Astrocyte of the cerebellum (primary cell): ENCODE measurements at regions not wholly inside any gene's neighbourhood (a gene's known extent, or its start where the extent isn't known, plus 50 kb on each side); places are given as distances from the start of the nearest gene placed in this dataset.
A peak's percentile ranks its signal among the peaks of the same experiment; 100 is the strongest.
"Not testable (repeated sequence)": the region's sequence is repeated elsewhere in the genome, so short reads cannot be mapped to it uniquely, and the experiment has no call there.

ENCODE experiments used
- DNase-seq: peaks from one replicate; pipeline ENCODE4 v3.0.0-alpha.2; 2011; ENCODE audit warnings: low read depth
- H3K4me3 ChIP-seq: 2 replicates; pipeline ENCODE4 v1.5.1; 2011; ENCODE audit warnings: mild to moderate bottlenecking, low read depth, low read length, moderate library complexity
- in situ Hi-C: cut with HindIII; loops from 2 replicates; pipeline ENCODE4 v1.10.0; 2017; ENCODE audit warnings: low sequenced_read_pairs
- TF ChIP-seq, protein P1 (sequence below): IDR thresholded peaks from 2 replicates; pipeline ENCODE4 v1.5.1; 2012; ENCODE audit warnings: low read length, low read depth, moderate library complexity, mild to moderate bottlenecking; ENCODE audit errors: missing control alignments

DNA sequence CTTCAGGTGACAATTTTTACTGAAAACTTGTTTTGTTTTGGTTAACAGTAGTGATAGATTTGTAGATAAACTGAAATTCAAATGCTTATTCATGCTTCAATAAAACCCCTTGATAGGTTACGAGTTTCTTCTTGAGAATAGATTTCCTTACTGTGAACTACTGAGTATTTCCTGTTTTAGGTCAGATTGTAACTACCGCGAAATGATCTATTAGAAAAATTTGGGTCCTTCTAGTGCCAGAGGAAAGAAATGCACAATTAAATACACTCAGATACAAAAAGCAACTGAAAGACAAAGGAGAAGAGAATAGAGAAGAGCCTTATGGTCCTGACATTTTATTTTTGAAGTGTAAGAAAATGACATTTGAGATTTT, 251.7 kb upstream of the TBL1XR1 start:
- H3K4me3 ChIP-seq: no peak overlapping the region
- DNase-seq: no peak
- TF ChIP-seq, protein P1, sequence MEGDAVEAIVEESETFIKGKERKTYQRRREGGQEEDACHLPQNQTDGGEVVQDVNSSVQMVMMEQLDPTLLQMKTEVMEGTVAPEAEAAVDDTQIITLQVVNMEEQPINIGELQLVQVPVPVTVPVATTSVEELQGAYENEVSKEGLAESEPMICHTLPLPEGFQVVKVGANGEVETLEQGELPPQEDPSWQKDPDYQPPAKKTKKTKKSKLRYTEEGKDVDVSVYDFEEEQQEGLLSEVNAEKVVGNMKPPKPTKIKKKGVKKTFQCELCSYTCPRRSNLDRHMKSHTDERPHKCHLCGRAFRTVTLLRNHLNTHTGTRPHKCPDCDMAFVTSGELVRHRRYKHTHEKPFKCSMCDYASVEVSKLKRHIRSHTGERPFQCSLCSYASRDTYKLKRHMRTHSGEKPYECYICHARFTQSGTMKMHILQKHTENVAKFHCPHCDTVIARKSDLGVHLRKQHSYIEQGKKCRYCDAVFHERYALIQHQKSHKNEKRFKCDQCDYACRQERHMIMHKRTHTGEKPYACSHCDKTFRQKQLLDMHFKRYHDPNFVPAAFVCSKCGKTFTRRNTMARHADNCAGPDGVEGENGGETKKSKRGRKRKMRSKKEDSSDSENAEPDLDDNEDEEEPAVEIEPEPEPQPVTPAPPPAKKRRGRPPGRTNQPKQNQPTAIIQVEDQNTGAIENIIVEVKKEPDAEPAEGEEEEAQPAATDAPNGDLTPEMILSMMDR: no peak
- in situ Hi-C loops: no loop called here

DNA sequence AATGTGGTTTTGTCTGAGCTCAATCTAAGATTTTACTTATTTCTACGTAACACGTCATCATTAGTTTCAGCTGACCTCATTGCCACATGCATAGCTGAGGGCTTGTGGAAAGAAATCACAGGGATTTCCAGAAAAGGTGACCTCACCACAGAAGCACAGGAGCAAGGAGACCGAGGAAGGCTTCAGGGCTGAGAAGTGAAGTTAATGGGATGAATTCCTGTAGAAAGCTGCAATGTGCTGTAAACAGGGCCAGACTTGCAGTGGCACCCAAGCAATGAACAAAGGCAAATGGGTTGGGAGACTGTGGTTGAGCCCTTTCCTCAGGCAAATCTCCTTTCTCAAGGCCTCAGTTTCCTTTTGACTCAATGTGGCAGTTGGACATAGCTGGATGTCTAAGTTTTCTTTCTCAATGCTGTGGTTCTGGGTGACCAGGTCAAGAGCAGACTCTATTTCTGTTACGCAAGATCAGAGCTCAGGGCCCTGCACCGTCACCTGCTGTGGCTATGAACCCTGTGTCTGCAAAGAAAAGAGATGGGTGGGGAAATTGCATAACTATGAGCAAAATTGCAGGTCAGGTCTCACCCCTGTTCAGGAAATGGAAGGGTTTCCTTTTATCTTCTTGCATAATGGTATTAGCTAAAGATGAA, 252.2 kb upstream of the TBL1XR1 start:
- DNase-seq: peak; percentile 72
- H3K4me3 ChIP-seq: no peak overlapping the region
- TF ChIP-seq, protein P1: no peak
- in situ Hi-C loops: no loop called here

DNA sequence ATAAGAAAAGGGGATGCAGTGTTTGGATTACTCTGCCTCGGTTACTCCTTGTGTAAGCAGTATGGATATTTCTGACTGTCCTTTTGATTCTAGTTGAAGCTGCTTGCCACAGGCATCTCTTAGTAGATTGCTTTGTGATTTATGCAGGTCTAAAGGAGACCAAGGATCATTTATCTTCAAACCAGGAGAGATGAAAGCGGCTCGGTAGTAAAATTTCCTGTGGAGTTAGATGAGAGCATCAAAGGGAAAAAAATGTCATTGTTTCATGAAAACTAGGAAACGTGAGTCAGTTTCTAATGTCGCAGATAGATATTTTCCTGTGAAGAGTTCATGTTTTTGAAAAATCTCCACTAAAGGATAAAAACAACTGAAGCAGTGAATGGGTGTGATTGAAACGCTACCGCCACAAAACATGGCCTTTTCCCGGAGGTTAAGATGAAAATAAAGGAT, 254.0 kb upstream of the TBL1XR1 start:
- in situ Hi-C loops: no loop called here
- H3K4me3 ChIP-seq: no peak overlapping the region

DNA sequence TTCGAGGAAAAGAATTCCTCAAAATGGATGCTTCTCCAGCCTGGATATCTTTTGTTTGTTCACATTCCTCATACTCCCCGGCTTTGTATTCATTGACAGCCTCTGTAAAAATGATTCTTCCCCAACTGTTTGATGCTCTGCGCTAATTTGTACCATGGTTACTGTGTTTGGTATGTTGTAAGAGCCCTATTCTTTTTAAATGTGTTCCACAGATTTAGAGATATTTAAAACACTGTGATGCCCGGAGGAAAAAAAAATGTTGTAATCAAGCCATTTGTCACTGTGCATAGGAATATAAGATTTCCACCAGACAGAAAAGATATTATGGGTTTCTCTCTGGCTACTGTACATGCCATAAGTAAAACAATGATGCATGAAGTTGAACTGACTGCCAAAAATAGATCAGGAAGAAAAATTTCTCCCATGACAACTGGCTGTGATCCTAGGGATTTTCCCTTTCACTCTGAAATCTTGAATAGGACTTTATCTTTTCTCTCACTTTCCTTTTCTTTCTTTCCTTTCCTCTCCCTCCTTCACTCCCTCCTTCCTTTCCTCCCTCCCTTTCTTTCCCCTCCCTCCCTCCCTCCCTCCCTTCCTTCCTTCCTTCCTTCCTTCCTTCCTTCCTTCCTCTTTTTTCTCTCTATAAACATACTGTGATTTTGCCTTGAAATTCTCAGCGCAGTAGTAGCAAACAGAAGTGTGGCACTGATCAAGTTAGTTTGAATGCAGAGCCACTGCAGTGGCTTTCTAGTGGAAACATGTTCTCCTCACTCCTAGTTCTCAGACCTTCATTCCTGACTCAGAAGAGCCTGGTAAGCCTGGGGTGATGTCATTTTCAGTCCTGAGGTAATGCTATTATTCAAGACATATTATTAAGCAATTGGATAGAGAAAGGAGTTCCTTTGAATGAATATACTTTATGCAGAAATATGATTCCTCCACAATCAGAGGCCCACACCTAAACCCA, 254.9 kb upstream of the TBL1XR1 start:
- TF ChIP-seq, protein P1: no peak
- no peak overlapping the region for H3K4me3 ChIP-seq
- DNase-seq: peak; percentile 80
- in situ Hi-C loops: no loop called here

More for the DNA sequence above, 254.0 kb upstream of the TBL1XR1 start:
- TF ChIP-seq, protein P1: no peak
- no peak for DNase-seq

DNA sequence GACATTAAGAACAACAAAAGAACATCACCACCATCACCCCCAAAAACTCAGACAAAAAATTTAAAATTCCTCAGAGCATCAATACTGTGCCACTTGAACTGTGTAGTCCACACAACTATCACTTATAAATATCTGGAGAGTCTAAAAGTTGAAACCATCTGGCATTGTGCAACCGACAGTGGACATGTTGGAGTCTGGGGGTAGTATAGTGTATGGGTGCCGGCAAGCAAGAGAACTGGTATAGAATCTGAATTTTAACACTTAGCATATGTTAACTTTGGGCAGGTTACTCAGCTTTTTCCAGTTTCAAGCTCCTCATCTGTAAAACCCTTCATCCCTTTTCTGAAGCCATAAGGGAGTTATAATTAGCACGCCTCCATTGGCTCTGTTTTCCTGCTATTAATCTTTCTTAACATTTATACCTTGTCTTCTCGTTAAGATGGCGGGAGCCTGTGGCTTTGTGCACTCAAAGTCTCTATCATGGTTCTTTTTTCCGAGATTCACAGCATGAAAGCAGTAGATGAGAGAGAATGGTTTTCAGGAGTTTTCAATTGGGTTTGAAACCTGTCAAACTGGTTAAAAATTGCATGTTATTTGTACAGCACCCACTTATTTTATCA, 255.7 kb upstream of the TBL1XR1 start:
- in situ Hi-C loops: no loop called here
- TF ChIP-seq, protein P1: no peak
- DNase-seq: no peak
- no peak overlapping the region for H3K4me3 ChIP-seq

DNA sequence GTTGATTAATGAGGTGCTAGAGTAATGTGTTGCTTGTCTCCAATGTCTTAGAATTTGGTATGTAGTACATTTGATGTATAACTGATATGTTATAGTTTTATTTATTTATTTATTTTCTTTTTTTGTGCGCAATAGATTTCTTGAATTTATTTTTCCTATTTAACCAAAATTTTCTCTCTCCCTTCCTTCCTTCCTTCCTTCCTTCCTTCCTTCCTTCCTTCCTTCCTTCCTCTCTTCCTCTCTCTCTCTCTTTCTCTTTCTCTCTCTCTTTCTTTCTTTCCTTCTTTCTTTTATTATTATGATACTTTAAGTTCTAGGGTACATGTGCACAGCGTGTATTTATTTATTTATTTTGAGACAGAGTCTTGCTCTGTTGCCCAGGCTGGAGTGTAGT, 256.2 kb upstream of the TBL1XR1 start:
- in situ Hi-C loops: no loop called here
- no peak for DNase-seq
- TF ChIP-seq, protein P1: no peak
- H3K4me3 ChIP-seq: no peak overlapping the region

DNA sequence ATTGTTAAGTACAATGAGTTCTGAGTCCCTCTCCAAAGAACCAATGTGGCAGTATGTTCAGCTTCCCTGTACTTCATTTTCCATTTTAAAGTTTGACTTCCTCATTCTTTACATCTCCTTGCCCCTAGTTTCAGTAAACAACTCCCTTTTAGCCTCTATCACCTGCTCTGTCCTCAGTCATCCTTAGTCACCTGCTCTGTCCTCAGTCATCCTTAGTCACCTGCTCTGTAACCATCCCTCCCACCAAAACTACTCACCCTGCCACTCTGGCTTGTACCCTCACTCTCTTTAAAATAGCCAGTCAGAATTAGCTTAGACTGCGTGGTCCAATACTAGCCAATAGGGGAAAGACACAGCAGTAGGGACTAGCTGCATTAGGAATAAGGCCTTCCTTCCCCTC, 259.9 kb upstream of the TBL1XR1 start:
- not testable (repeated sequence) for H3K4me3 ChIP-seq, DNase-seq

More for the DNA sequence above, 259.9 kb upstream of the TBL1XR1 start:
- in situ Hi-C loops: not testable (repeated sequence)
